Lung (tissue), 11 donors: ENCODE measurements at regions not wholly inside any gene's neighbourhood (a gene's known extent, or its start where the extent isn't known, plus 50 kb on each side); places are given as distances from the start of the nearest gene placed in this dataset.
A peak's percentile ranks its signal among the peaks of the same experiment; 100 is the strongest.

Source experiments
- ATAC-seq: fragments of 200-7000 bp; cut with Tn5 transposase; one replicate; pipeline ENCODE4 v1.9.1; 2020; ENCODE audit warnings: moderate number of reproducible peaks; ENCODE audit not compliant: insufficient read depth, low FRiP score
- DNase-seq, 3 donors: peaks; one replicate each; pipeline ENCODE4 v3.0.0-alpha.2; 2013 to 2017
- H3K27ac ChIP-seq, 2 donors: one replicate each; pipeline ENCODE4 v1.5.1; 2013; ENCODE audit warnings: mild to moderate bottlenecking in 2 of 2, moderate library complexity in 2 of 2, control low read depth in 1 of 2, inconsistent platforms in 1 of 2, low read depth in 1 of 2, low read length in 1 of 2
- H3K27me3 ChIP-seq, 3 donors: one replicate each; pipeline ENCODE4 v1.5.1; 2013; ENCODE audit warnings: low read length in 2 of 3; ENCODE audit not compliant: control insufficient read depth in 3 of 3, insufficient read depth in 3 of 3
- H3K36me3 ChIP-seq, 4 donors: one replicate each; pipeline ENCODE4 v1.5.1; 2013; ENCODE audit warnings: low read length in 4 of 4, mild to moderate bottlenecking in 1 of 4, moderate library complexity in 1 of 4; ENCODE audit not compliant: control insufficient read depth in 4 of 4, insufficient read depth in 4 of 4
- H3K4me1 ChIP-seq, 5 donors: one replicate each; pipeline ENCODE4 v1.5.1; 2013; ENCODE audit warnings: low read length in 5 of 5, mild to moderate bottlenecking in 2 of 5, moderate library complexity in 1 of 5; ENCODE audit not compliant: control insufficient read depth in 5 of 5, insufficient read depth in 5 of 5
- H3K4me3 ChIP-seq: one replicate; pipeline ENCODE4 v1.5.1; 2013; ENCODE audit warnings: mild to moderate bottlenecking, control low read depth, moderate library complexity
- H3K9ac ChIP-seq, 2 donors: one replicate each; pipeline ENCODE4 v1.5.1; 2013; ENCODE audit warnings: low read length in 2 of 2, control low read depth in 1 of 2; ENCODE audit not compliant: insufficient read depth in 1 of 2
- H3K9me3 ChIP-seq, 4 donors: one replicate each; pipeline ENCODE4 v1.5.1; 2013; ENCODE audit warnings: low read length in 3 of 4, mild to moderate bottlenecking in 1 of 4, moderate library complexity in 1 of 4; ENCODE audit not compliant: control insufficient read depth in 4 of 4, insufficient read depth in 3 of 4
- CTCF ChIP-seq: IDR thresholded peaks from 2 replicates; pipeline ENCODE4 v1.5.1; 2012; ENCODE audit warnings: mild to moderate bottlenecking; ENCODE audit errors: control extremely low read depth, extremely low read depth
- WGBS, 2 donors: extraction: QIAGEN DNeasy Blood & Tissue Kit; methylation state at CpG; one replicate each; pipeline ENCODE4 v1.1.7; 2013; 5-methylcytosine and 5-hydroxymethylcytosine counted together
- donor health status: control.
- donor health status: control.
- donor health status: Bipolar disorder and iron deficiency.
- donor health status: healthy.
- donor health status: DM: yes; HTN: yes; CAD: no.

GRCh38 chr12:75722714-75723200 is 211.3 kb upstream of the KRR1 start:
- peak; percentile 53 for ATAC-seq
- H3K27me3 ChIP-seq, result peaks cover 0 to 3% (median 0%) of the 10 kb centered on the region in 3 donors

GRCh38 chr12:75721796-75722195 is 210.4 kb upstream of the KRR1 start:
- no peak overlapping the region for H3K4me3 ChIP-seq
- H3K27me3 ChIP-seq, result peaks cover 0 to 3% (median 0%) of the 10 kb centered on the region in 3 donors
- TF ChIP-seq CTCF, result no peak
- no peaks in the 10 kb centered on the region for H3K9me3 ChIP-seq
- 78 to 92% methylated on average over 2 of the region's 2 CpGs for WGBS, 2 donors
- H3K27ac ChIP-seq, result peak overlapping the region in 1 of 2 donors; percentile 70
- DNase-seq (peak in 1 of 3 donors; percentile 26), ATAC-seq (no peak)
- H3K4me1 ChIP-seq, result peaks cover 0 to 52% (median 25%) of the 10 kb centered on the region in 5 donors
- H3K9ac ChIP-seq, result no peak overlapping the region
- no peaks in the 10 kb centered on the region for H3K36me3 ChIP-seq

More at GRCh38 chr12:75722714-75723200, 211.3 kb upstream of the KRR1 start:
- no peaks in the 10 kb centered on the region for H3K36me3 ChIP-seq
- no peaks in the 10 kb centered on the region for H3K9me3 ChIP-seq
- peak; percentile 56 to 94 (median 91) for DNase-seq
- H3K27ac ChIP-seq, result peak overlapping the region in 1 of 2 donors; percentile 79
- no peak overlapping the region for H3K4me3 ChIP-seq
- peaks cover 0 to 52% (median 25%) of the 10 kb centered on the region in 5 donors for H3K4me1 ChIP-seq
- TF ChIP-seq CTCF, result no peak
- whole genome bisulfite sequencing, 2 donors, result 17 to 19% methylated on average over 5 of the region's 5 CpGs
- no peak overlapping the region for H3K9ac ChIP-seq

- ATAC-seq, result no peak
- no peaks in the 10 kb centered on the region for H3K9me3 ChIP-seq
- no peaks in the 10 kb centered on the region for H3K36me3 ChIP-seq
- no peak for TF ChIP-seq CTCF
- no peak overlapping the region for H3K4me3 ChIP-seq
- 51 to 58% methylated on average over 6 of the region's 6 CpGs for WGBS, 2 donors
- peak overlapping the region in 1 of 2 donors; percentile 60 for H3K27ac ChIP-seq
- H3K27me3 ChIP-seq, result peaks cover 0 to 9% (median 0%) of the 10 kb centered on the region in 3 donors
- H3K4me1 ChIP-seq, result peaks cover 0 to 50% (median 21%) of the 10 kb centered on the region in 5 donors
- DNase-seq, result peak in 2 of 3 donors; percentile 35 to 45
- no peak overlapping the region for H3K9ac ChIP-seq
Measured at GRCh38 chr12:75720812-75721641, 209.6 kb upstream of the KRR1 start.
